Heart right ventricle (tissue), 16 donors: ENCODE measurements at regions not wholly inside any gene's neighbourhood (a gene's known extent, or its start where the extent isn't known, plus 50 kb on each side); places are given as distances from the start of the nearest gene placed in this dataset.

Source experiments
- ATAC-seq, 8 donors: fragments of 200-7000 bp; cut with Tn5 transposase; one replicate each; pipeline ENCODE4 v1.9.1; 2020; ENCODE audit warnings: mild to moderate bottlenecking in 8 of 8, moderate library complexity in 8 of 8, moderate number of reproducible peaks in 1 of 8
- DNase-seq, 2 donors: peaks; one replicate each; pipeline ENCODE4 v3.0.0-alpha.2; 2020
- H3K27ac ChIP-seq, 10 donors: fragments of 200-600 bp; sonication (generic) in 2 of 10; one replicate each; pipeline versions ENCODE4 v1.5.0 to v1.8.0; 2020 to 2022; ENCODE audit warnings: mild to moderate bottlenecking in 3 of 10
- H3K27me3 ChIP-seq, 7 donors: fragments of 200-600 bp; one replicate each; pipeline ENCODE4 v1.8.0; 2021 to 2022; ENCODE audit warnings: mild to moderate bottlenecking in 2 of 7
- H3K36me3 ChIP-seq, 9 donors: fragments of 200-600 bp; sonication (generic) in 1 of 9; one replicate each; pipeline versions ENCODE4 v1.5.0 to v1.8.0; 2020 to 2022; ENCODE audit warnings: mild to moderate bottlenecking in 2 of 9
- H3K4me1 ChIP-seq, 9 donors: fragments of 200-600 bp; sonication (generic) in 1 of 9; one replicate each; pipeline versions ENCODE4 v1.5.0 to v1.8.0; 2020 to 2022; ENCODE audit warnings: mild to moderate bottlenecking in 4 of 9
- H3K4me3 ChIP-seq, 10 donors: fragments of 200-600 bp; sonication (generic) in 2 of 10; one replicate each; pipeline versions ENCODE4 v1.5.0 to v1.8.0; 2020 to 2022; ENCODE audit warnings: mild to moderate bottlenecking in 7 of 10, moderate library complexity in 2 of 10
- H3K9me3 ChIP-seq, 11 donors: fragments of 200-600 bp in 10 of 11; sonication (generic) in 2 of 11; one replicate each; pipeline versions ENCODE4 v1.5.0 to v1.8.0; 2013 to 2022; ENCODE audit warnings: mild to moderate bottlenecking in 2 of 11, control low read depth in 1 of 11, moderate library complexity in 1 of 11
- CTCF ChIP-seq, 9 donors: fragments of 200-600 bp; sonication (generic) in 2 of 9; IDR thresholded peaks; one replicate each; pipeline versions ENCODE4 v1.5.0 to v1.8.0; 2021 to 2022; ENCODE audit warnings: antibody characterized with exemption in 9 of 9, mild to moderate bottlenecking in 5 of 9, moderate library complexity in 1 of 9
- WGBS, 2 donors: extraction: QIAGEN DNeasy Blood & Tissue Kit; methylation state at CpG; one replicate each; pipeline ENCODE4 v1.1.7; 2013; ENCODE audit warnings: inconsistent platforms in 1 of 2; 5-methylcytosine and 5-hydroxymethylcytosine counted together
- intact Hi-C, 10 donors: fragments of 100-400 bp; cut with DNase I; formaldehyde crosslinking; loops; one replicate each; pipeline versions ENCODE4 v1.11.1 to v1.14.2; 2022
- donor health status: Arrhythmogenic right ventricular cardiomyopathy.
- donor health status: ischemic (EF 13 %, LVEDD 7.1; RV severe dilation, severe dysfunction).
- donor health status: healthy with polysubstance abuse.
- donor health status: DM: no; HTN: yes; CAD: no.
- donor health status: DM: no; HTN: no; CAD: no.
- donor health status: ischemic (EF 25% LVEDD 6.9; RV normal size, moderate dysfunction).
- donor health status: ischemic (EF 25% LVEDD 5.7; RV mildly dilated, moderate dysfunction).
- donor health status: healthy.
- donor health status: DM: yes; HTN: yes; CAD: no.
- donor health status: Ischemic cardiomyopathy.
- donor health status: ischemic (EF 35%, LVEDD 5.7; RV mildly dilated, moderate dysfunction).
- donor health status: nonischemic (EF 11% LVEDD 7.7; RV severe dilation, severe dysfunction).
- donor health status: DM: yes; HTN: yes; CAD: no.
- donor health status: PGD.
- donor health status: ischemic (EF 29% LVEDD 5.4; RV normal size, mild dysfunction).
- donor health status: nonischemic (EF 23%, LVEDD 6.1; RV moderate dilation, normal function).

- 69 to 80% methylated on average over 2 of the region's 2 CpGs for WGBS, 2 donors
- Histone ChIP-seq H3K4me1 (no peaks in the 10 kb centered on the region), H3K27ac (no peak overlapping the region), H3K4me3 (no peak overlapping the region), H3K9me3 (no peaks in the 10 kb centered on the region), H3K36me3 (no peaks in the 10 kb centered on the region), H3K27me3 (no peaks in the 10 kb centered on the region)
- TF ChIP-seq CTCF (IDR thresholded peaks at IDR 0.05): no peak
- no peak for DNase-seq
- ATAC-seq: no peak
- intact Hi-C loops: no loop called here
These were observed 66.6 kb upstream of the PHYHIPL start for GRCh38 chr10:59109826-59110225.

GRCh38 chr10:59124187-59124586 lies 52.3 kb upstream of the PHYHIPL start:
- 95 to 96% methylated on average over 3 of the region's 3 CpGs for WGBS, 2 donors
- H3K4me3 ChIP-seq: no peak overlapping the region

GRCh38 chr10:59125666-59126065 lies 50.8 kb upstream of the PHYHIPL start:
- intact Hi-C loops: no loop called here
- no peaks in the 10 kb centered on the region for H3K36me3 ChIP-seq
- TF ChIP-seq CTCF (IDR thresholded peaks at IDR 0.05): no peak
- H3K27ac ChIP-seq: no peak overlapping the region
- ATAC-seq (no peak), DNase-seq (no peak)
- no peaks in the 10 kb centered on the region for H3K27me3 ChIP-seq
- H3K4me1 ChIP-seq: peaks cover 0 to 11% (median 4%) of the 10 kb centered on the region in 9 donors
- peaks cover 0 to 11% (median 0%) of the 10 kb centered on the region in 11 donors for H3K9me3 ChIP-seq
- H3K4me3 ChIP-seq: no peak overlapping the region

More at GRCh38 chr10:59124187-59124586, 52.3 kb upstream of the PHYHIPL start:
- H3K27me3 ChIP-seq: no peaks in the 10 kb centered on the region
- intact Hi-C loops: no loop called here
- TF ChIP-seq CTCF (IDR thresholded peaks at IDR 0.05): no peak
- H3K27ac ChIP-seq: no peak overlapping the region
- peaks cover 0 to 11% (median 4%) of the 10 kb centered on the region in 9 donors for H3K4me1 ChIP-seq
- H3K9me3 ChIP-seq: peaks cover 0 to 18% (median 0%) of the 10 kb centered on the region in 11 donors
- ATAC-seq (no peak), DNase-seq (no peak)
- H3K36me3 ChIP-seq: no peaks in the 10 kb centered on the region

GRCh38 chr10:59126261-59126660 lies 50.2 kb upstream of the PHYHIPL start:
- H3K4me1 ChIP-seq: peaks cover 0 to 11% (median 4%) of the 10 kb centered on the region in 9 donors
- 41% methylated on average over 3 of the region's 3 CpGs for WGBS, 2 donors
- no peak for TF ChIP-seq CTCF (IDR thresholded peaks at IDR 0.05)
- no peak overlapping the region for H3K4me3 ChIP-seq
- no peak for DNase-seq
- no peak overlapping the region for H3K27ac ChIP-seq
- intact Hi-C loops: no loop called here
- ATAC-seq: no peak
- no peaks in the 10 kb centered on the region for H3K27me3 ChIP-seq
- no peaks in the 10 kb centered on the region for H3K36me3 ChIP-seq
- peaks cover 0 to 5% (median 0%) of the 10 kb centered on the region in 11 donors for H3K9me3 ChIP-seq
